Activated T-helper 2 cell treated with anti-CD3 and anti-CD28 coated beads, Interferon-gamma antibody, Interleukin-2, Interleukin-4, amounts not matched to agents 10 μg/mL and 5 μg/mL and 100 μg/mL, durations not matched to agents 14 hours and 24 hours and 36 hours (primary cell): ENCODE measurements at regions not wholly inside any gene's neighbourhood (a gene's known extent, or its start where the extent isn't known, plus 50 kb on each side); places are given as distances from the start of the nearest gene placed in this dataset.
"Not testable (repeated sequence)": the region's sequence is repeated elsewhere in the genome, so short reads cannot be mapped to it uniquely, and the experiment has no call there.

Experiments
- DNase-seq: peaks from one replicate; pipeline ENCODE4 v3.0.0; 2021; ENCODE audit warnings: low spot score
- H3K27ac Mint-ChIP-seq: one replicate; pipeline ENCODE4 v1.8.0; 2021; ENCODE audit warnings: mixed read lengths
- H3K27me3 Mint-ChIP-seq: one replicate; pipeline ENCODE4 v1.8.0; 2021; ENCODE audit warnings: low read depth, mixed read lengths
- H3K36me3 Mint-ChIP-seq: one replicate; pipeline ENCODE4 v1.8.0; 2021; ENCODE audit warnings: low read depth, mixed read lengths
- H3K4me1 Mint-ChIP-seq: one replicate; pipeline ENCODE4 v1.8.0; 2021; ENCODE audit warnings: low read depth, mixed read lengths
- H3K4me3 Mint-ChIP-seq: one replicate; pipeline ENCODE4 v1.8.0; 2021; ENCODE audit warnings: low read depth, mild to moderate bottlenecking, moderate library complexity, mixed read lengths
- H3K9me3 Mint-ChIP-seq: one replicate; pipeline ENCODE4 v1.8.0; 2021; ENCODE audit warnings: mixed read lengths
- intact Hi-C: fragments of 100-400 bp; cut with micrococcal nuclease; formaldehyde crosslinking; loops from one replicate; pipeline ENCODE4 v1.15.1; 2023

- Mint-ChIP-seq H3K4me1 (peaks cover 33% of the 10 kb centered on the region), H3K36me3 (peaks cover 20% of the 10 kb centered on the region)
- DNase-seq, intact Hi-C loops, H3K27me3 Mint-ChIP-seq, H3K9me3 Mint-ChIP-seq, H3K4me3 Mint-ChIP-seq, H3K27ac Mint-ChIP-seq: not testable (repeated sequence)
Measured at GRCh38 chr15:84534561-84535235, 66.1 kb upstream of the ZSCAN2 start.

- H3K9me3 Mint-ChIP-seq, intact Hi-C loops, DNase-seq: not testable (repeated sequence)
Measured at GRCh38 chr15:84536181-84536580, 64.6 kb upstream of the ZSCAN2 start.

GRCh38 chr15:84544586-84544985, 56.2 kb upstream of the ZSCAN2 start:
- H3K9me3 Mint-ChIP-seq, DNase-seq, H3K27me3 Mint-ChIP-seq, H3K4me3 Mint-ChIP-seq, intact Hi-C loops, H3K27ac Mint-ChIP-seq: not testable (repeated sequence)
- Mint-ChIP-seq H3K36me3 (peaks cover 32% of the 10 kb centered on the region), H3K4me1 (peaks cover 18% of the 10 kb centered on the region)

More at GRCh38 chr15:84536181-84536580, 64.6 kb upstream of the ZSCAN2 start:
- H3K27me3 Mint-ChIP-seq, H3K27ac Mint-ChIP-seq, H3K4me3 Mint-ChIP-seq: not testable (repeated sequence)
- peaks cover 26% of the 10 kb centered on the region for H3K36me3 Mint-ChIP-seq
- H3K4me1 Mint-ChIP-seq: peaks cover 30% of the 10 kb centered on the region

GRCh38 chr15:84547150-84547549, 53.7 kb upstream of the ZSCAN2 start:
- H3K27ac Mint-ChIP-seq, DNase-seq, H3K27me3 Mint-ChIP-seq, H3K4me3 Mint-ChIP-seq, intact Hi-C loops, H3K9me3 Mint-ChIP-seq: not testable (repeated sequence)
- Mint-ChIP-seq H3K36me3 (peaks cover 24% of the 10 kb centered on the region), H3K4me1 (peaks cover 21% of the 10 kb centered on the region)

- peaks cover 46% of the 10 kb centered on the region for H3K36me3 Mint-ChIP-seq
- H3K27ac Mint-ChIP-seq, H3K4me3 Mint-ChIP-seq, DNase-seq, H3K27me3 Mint-ChIP-seq, intact Hi-C loops, H3K9me3 Mint-ChIP-seq: not testable (repeated sequence)
- H3K4me1 Mint-ChIP-seq: peaks cover 24% of the 10 kb centered on the region
Measured at GRCh38 chr15:84550503-84550902, 50.3 kb upstream of the ZSCAN2 start.
